Astrocyte (in vitro differentiated cells and primary cell): ENCODE measurements at regions not wholly inside any gene's neighbourhood (a gene's known extent, or its start where the extent isn't known, plus 50 kb on each side); places are given as distances from the start of the nearest gene placed in this dataset.

Experiments
- DNase-seq: peaks from one replicate; pipeline ENCODE4 v3.0.0-alpha.2; 2010; ENCODE audit warnings: low read depth
- FAIRE-seq: peaks from 2 replicates; lab custom pipeline; 2011; peaks lifted over from hg19 to GRCh38; lab: Jason Lieb, UNC
- H2AFZ ChIP-seq: 2 replicates; pipeline ENCODE4 v1.6.0; 2012; ENCODE audit warnings: low read depth, low read length, inconsistent platforms
- H3K27ac ChIP-seq: 2 replicates; pipeline ENCODE4 v1.5.1; 2011; ENCODE audit warnings: low read depth, low read length, inconsistent platforms
- H3K27me3 ChIP-seq: 2 replicates; pipeline ENCODE4 v1.6.0; 2011; ENCODE audit warnings: low read length, inconsistent platforms; ENCODE audit not compliant: insufficient read depth
- H3K36me3 ChIP-seq: 2 replicates; pipeline ENCODE4 v1.5.1; 2011; ENCODE audit warnings: low read length, inconsistent platforms; ENCODE audit not compliant: insufficient read depth
- H3K4me1 ChIP-seq: 2 replicates; pipeline ENCODE4 v1.5.1; 2011; ENCODE audit warnings: low read length, inconsistent platforms; ENCODE audit not compliant: insufficient read depth
- H3K4me2 ChIP-seq: 2 replicates; pipeline ENCODE4 v1.6.0; 2012; ENCODE audit warnings: low read length, inconsistent platforms
- H3K4me3 ChIP-seq: 2 replicates; pipeline ENCODE4 v1.5.1; 2011; ENCODE audit warnings: low read depth, mild to moderate bottlenecking, low read length, inconsistent platforms; ENCODE audit not compliant: insufficient read depth
- H3K79me2 ChIP-seq: 2 replicates; pipeline ENCODE4 v1.6.0; 2012; ENCODE audit warnings: mild to moderate bottlenecking, low read length, inconsistent platforms; ENCODE audit not compliant: insufficient read depth
- H3K9ac ChIP-seq: 2 replicates; pipeline ENCODE4 v1.6.0; 2012; ENCODE audit warnings: mild to moderate bottlenecking, low read length, inconsistent platforms
- H3K9me3 ChIP-seq: 2 replicates; pipeline ENCODE4 v1.5.1; 2012; ENCODE audit warnings: low read depth, mild to moderate bottlenecking, low read length, inconsistent platforms; ENCODE audit not compliant: insufficient read depth
- H4K20me1 ChIP-seq: 2 replicates; pipeline ENCODE4 v1.6.0; 2012; ENCODE audit warnings: low read length, inconsistent platforms; ENCODE audit not compliant: insufficient read depth
- H3K27ac Mint-ChIP-seq: one replicate; pipeline ENCODE4 v1.8.0; 2021; ENCODE audit warnings: mild to moderate bottlenecking, mixed read lengths; ENCODE audit not compliant: unreplicated experiment
- H3K27me3 Mint-ChIP-seq: one replicate; pipeline ENCODE4 v1.8.0; 2021; ENCODE audit warnings: low read depth, mixed read lengths; ENCODE audit not compliant: unreplicated experiment
- H3K36me3 Mint-ChIP-seq: one replicate; pipeline ENCODE4 v1.8.0; 2021; ENCODE audit warnings: low read depth, mixed read lengths; ENCODE audit not compliant: unreplicated experiment
- H3K4me1 Mint-ChIP-seq: one replicate; pipeline ENCODE4 v1.8.0; 2021; ENCODE audit warnings: low read depth, mixed read lengths; ENCODE audit not compliant: unreplicated experiment
- H3K4me3 Mint-ChIP-seq: one replicate; pipeline ENCODE4 v1.8.0; 2021; ENCODE audit warnings: mild to moderate bottlenecking, moderate library complexity, mixed read lengths; ENCODE audit not compliant: unreplicated experiment
- H3K9me3 Mint-ChIP-seq: one replicate; pipeline ENCODE4 v1.8.0; 2021; ENCODE audit warnings: mild to moderate bottlenecking, mixed read lengths; ENCODE audit not compliant: unreplicated experiment
- EZH2 ChIP-seq: IDR thresholded peaks from 2 replicates; pipeline ENCODE4 v1.6.1; 2012; ENCODE audit warnings: mild to moderate bottlenecking, low read length, inconsistent platforms; ENCODE audit not compliant: insufficient read depth
- TF ChIP-seq, protein P1 (sequence below): IDR thresholded peaks from 2 replicates; pipeline ENCODE4 v1.5.1; 2011; ENCODE audit warnings: low read depth, mild to moderate bottlenecking, inconsistent platforms, low read length, moderate library complexity; ENCODE audit not compliant: insufficient read depth

DNA sequence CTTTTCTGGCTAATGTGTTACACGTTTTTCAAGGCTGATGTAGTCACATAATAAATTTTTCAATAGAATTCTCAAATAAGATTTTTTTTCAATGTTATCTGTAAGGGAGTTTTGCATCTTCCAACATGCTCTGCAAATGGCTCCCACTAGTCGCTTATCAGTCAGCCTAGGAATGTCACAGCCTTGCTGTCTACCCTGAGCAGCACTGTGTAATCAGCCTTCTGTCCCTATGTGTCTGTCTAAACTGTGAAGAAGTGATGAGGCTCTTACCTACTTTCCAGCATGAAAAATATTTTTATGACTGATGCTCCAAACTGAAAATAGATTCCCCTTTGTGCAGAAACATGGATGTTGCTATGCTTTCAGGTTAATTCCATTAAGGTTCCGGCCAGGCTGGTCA is 75.1 kb upstream of the FAM216B start:
- Histone ChIP-seq H3K27ac (no peak overlapping the region), H3K9ac (no peak overlapping the region), H3K36me3 (no peaks in the 10 kb centered on the region), H3K4me1 (no peaks in the 10 kb centered on the region), H3K4me3 (no peak overlapping the region), H3K79me2 (no peaks in the 10 kb centered on the region), H2AFZ (no peak overlapping the region), H3K27me3 (no peaks in the 10 kb centered on the region), H3K4me2 (no peak overlapping the region), H4K20me1 (no peaks in the 10 kb centered on the region), H3K9me3 (no peaks in the 10 kb centered on the region)
- Mint-ChIP-seq H3K27me3 (no peaks in the 10 kb centered on the region), H3K27ac (no peak overlapping the region), H3K4me1 (peaks cover 11% of the 10 kb centered on the region), H3K36me3 (no peaks in the 10 kb centered on the region), H3K4me3 (no peak overlapping the region), H3K9me3 (peaks cover 5% of the 10 kb centered on the region)
- no peak for FAIRE-seq
- TF ChIP-seq, protein P1, sequence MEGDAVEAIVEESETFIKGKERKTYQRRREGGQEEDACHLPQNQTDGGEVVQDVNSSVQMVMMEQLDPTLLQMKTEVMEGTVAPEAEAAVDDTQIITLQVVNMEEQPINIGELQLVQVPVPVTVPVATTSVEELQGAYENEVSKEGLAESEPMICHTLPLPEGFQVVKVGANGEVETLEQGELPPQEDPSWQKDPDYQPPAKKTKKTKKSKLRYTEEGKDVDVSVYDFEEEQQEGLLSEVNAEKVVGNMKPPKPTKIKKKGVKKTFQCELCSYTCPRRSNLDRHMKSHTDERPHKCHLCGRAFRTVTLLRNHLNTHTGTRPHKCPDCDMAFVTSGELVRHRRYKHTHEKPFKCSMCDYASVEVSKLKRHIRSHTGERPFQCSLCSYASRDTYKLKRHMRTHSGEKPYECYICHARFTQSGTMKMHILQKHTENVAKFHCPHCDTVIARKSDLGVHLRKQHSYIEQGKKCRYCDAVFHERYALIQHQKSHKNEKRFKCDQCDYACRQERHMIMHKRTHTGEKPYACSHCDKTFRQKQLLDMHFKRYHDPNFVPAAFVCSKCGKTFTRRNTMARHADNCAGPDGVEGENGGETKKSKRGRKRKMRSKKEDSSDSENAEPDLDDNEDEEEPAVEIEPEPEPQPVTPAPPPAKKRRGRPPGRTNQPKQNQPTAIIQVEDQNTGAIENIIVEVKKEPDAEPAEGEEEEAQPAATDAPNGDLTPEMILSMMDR: no peak
- no peak for TF ChIP-seq EZH2
- no peak for DNase-seq

- no peaks in the 10 kb centered on the region for H3K27me3 Mint-ChIP-seq
- no peaks in the 10 kb centered on the region for H3K4me1 ChIP-seq
- H3K9me3 Mint-ChIP-seq: peaks cover 5% of the 10 kb centered on the region
- TF ChIP-seq, protein P1: no peak
- TF ChIP-seq EZH2: no peak
- H3K4me3 Mint-ChIP-seq: no peak overlapping the region
- no peaks in the 10 kb centered on the region for H3K27me3 ChIP-seq
- peak overlapping the region; percentile 47 for H3K27ac Mint-ChIP-seq
- no peaks in the 10 kb centered on the region for H3K9me3 ChIP-seq
- no peaks in the 10 kb centered on the region for H4K20me1 ChIP-seq
- no peak for DNase-seq
- H2AFZ ChIP-seq: no peak overlapping the region
- FAIRE-seq: no peak
- H3K4me3 ChIP-seq: no peak overlapping the region
- no peaks in the 10 kb centered on the region for H3K36me3 Mint-ChIP-seq
- no peaks in the 10 kb centered on the region for H3K79me2 ChIP-seq
- H3K4me1 Mint-ChIP-seq: peaks cover 11% of the 10 kb centered on the region
- H3K4me2 ChIP-seq: no peak overlapping the region
- no peaks in the 10 kb centered on the region for H3K36me3 ChIP-seq
- H3K27ac ChIP-seq: no peak overlapping the region
- no peak overlapping the region for H3K9ac ChIP-seq
Observed at GRCh38 chr13:42707048-42707447, 74.3 kb upstream of the FAM216B start.

DNA sequence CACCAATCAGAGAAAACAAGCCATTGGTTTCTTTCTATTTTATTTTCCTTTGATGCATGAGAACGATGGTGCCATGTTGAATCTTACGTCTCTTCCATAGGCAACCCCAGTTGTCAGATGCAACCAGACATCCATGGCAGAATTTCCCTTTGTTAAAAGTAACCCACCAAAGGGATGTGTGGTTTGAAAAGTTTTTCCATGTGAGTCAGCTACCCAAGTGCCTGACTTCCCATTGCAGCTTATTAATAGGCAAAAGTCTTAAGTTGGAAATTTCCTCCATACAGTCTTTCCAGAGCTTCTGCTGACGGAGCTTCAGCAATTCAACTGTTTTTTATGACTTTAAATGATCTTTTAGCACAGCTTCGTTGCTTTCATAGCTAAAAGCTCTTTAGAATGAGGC is 73.8 kb upstream of the FAM216B start:
- no peaks in the 10 kb centered on the region for H3K4me1 ChIP-seq
- DNase-seq (peak; percentile 75), FAIRE-seq (peak; percentile 29)
- peaks cover 5% of the 10 kb centered on the region for H3K9me3 Mint-ChIP-seq
- H3K27me3 Mint-ChIP-seq: no peaks in the 10 kb centered on the region
- TF ChIP-seq, protein P1: no peak
- no peak for TF ChIP-seq EZH2
- no peak overlapping the region for H3K27ac ChIP-seq
- H3K36me3 Mint-ChIP-seq: no peaks in the 10 kb centered on the region
- H4K20me1 ChIP-seq: no peaks in the 10 kb centered on the region
- H3K36me3 ChIP-seq: no peaks in the 10 kb centered on the region
- H3K27me3 ChIP-seq: no peaks in the 10 kb centered on the region
- peak overlapping the region; percentile 47 for H3K27ac Mint-ChIP-seq
- H2AFZ ChIP-seq: no peak overlapping the region
- no peak overlapping the region for H3K4me2 ChIP-seq
- peaks cover 11% of the 10 kb centered on the region for H3K4me1 Mint-ChIP-seq
- H3K4me3 Mint-ChIP-seq: no peak overlapping the region
- H3K9me3 ChIP-seq: no peaks in the 10 kb centered on the region
- no peaks in the 10 kb centered on the region for H3K79me2 ChIP-seq
- no peak overlapping the region for H3K4me3 ChIP-seq
- no peak overlapping the region for H3K9ac ChIP-seq
